Fibroblast of mammary gland (primary cell): ENCODE measurements at regions not wholly inside any gene's neighbourhood (a gene's known extent, or its start where the extent isn't known, plus 50 kb on each side); places are given as distances from the start of the nearest gene placed in this dataset.
"Not testable (repeated sequence)": the region's sequence is repeated elsewhere in the genome, so short reads cannot be mapped to it uniquely, and the experiment has no call there.

Source experiments
- DNase-seq: peaks from one replicate; pipeline ENCODE4 v3.0.0-alpha.2; 2010; ENCODE audit warnings: low read depth
- H3K4me3 ChIP-seq: 2 replicates; pipeline ENCODE4 v1.5.1; 2011; ENCODE audit warnings: low read depth, mild to moderate bottlenecking, low read length, moderate library complexity; ENCODE audit not compliant: control insufficient read depth
- TF ChIP-seq, protein P1 (sequence below): conservative IDR thresholded peaks from 2 replicates; pipeline ENCODE4 v1.5.1; 2011; ENCODE audit warnings: low read depth, low read length, inconsistent platforms; ENCODE audit not compliant: control insufficient read depth, insufficient read depth

DNA sequence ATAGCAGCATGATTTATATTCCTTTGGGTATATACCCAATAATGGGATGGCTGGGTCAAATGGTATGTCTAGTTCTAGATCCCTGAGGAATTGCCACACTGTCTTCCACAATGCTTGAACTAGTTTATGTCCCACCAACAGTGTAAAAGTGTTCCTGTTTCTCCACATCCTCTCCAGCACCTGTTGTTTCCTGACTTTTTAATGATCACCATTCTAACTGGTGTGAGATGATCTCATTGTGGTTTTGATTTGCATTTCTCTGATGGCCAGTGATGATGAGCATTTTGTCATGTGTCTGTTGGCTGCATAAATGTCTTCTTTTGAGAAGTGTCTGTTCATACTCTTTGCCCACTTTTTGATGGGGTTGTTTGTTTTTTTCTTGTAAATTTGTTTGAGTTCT, 54.0 kb upstream of the GPR89A start:
- not testable (repeated sequence) for H3K4me3 ChIP-seq, DNase-seq

DNA sequence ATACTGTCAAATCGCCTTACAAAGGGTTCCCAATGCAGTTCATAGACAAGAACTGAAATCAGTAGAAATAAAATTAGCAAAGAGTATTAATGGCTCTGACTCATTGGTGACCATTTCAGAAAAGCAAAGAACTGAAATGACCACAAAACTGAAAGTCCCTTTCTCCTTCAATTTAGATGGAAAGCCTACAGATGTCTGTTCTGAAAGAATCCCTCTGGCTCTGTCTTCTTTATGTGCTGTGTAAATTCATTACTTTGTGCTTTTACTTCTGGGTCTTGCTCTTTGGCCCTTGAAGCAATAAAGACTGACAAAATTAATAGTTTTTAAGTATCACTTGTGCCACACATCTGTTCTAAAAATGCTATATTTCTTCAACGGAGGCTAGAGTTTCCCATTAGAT, 62.7 kb upstream of the GPR89A start:
- H3K4me3 ChIP-seq: no peak overlapping the region
- DNase-seq: peak; percentile 47
- TF ChIP-seq, protein P1, sequence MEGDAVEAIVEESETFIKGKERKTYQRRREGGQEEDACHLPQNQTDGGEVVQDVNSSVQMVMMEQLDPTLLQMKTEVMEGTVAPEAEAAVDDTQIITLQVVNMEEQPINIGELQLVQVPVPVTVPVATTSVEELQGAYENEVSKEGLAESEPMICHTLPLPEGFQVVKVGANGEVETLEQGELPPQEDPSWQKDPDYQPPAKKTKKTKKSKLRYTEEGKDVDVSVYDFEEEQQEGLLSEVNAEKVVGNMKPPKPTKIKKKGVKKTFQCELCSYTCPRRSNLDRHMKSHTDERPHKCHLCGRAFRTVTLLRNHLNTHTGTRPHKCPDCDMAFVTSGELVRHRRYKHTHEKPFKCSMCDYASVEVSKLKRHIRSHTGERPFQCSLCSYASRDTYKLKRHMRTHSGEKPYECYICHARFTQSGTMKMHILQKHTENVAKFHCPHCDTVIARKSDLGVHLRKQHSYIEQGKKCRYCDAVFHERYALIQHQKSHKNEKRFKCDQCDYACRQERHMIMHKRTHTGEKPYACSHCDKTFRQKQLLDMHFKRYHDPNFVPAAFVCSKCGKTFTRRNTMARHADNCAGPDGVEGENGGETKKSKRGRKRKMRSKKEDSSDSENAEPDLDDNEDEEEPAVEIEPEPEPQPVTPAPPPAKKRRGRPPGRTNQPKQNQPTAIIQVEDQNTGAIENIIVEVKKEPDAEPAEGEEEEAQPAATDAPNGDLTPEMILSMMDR: no peak

DNA sequence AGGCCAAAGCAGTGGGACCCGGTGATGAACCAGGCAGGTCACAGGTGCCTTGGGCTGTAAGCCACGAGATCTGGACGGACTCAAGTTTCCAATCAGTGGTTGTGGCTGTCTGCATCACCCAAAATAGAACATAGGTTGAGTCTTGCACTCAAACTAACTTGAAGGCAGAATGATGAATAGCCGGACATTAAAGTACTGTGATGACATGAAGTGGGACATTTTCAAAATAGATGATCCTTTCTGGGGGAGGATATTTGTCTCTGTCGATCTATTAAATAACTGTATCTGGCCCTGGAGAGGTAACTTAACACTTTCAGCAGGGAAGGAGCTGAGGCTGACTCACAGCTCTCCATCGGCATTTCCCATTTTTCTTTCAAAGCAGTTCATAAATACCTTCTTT, 66.1 kb upstream of the GPR89A start:
- H3K4me3 ChIP-seq: peak overlapping the region; percentile 29
- peak; percentile 63 for DNase-seq

DNA sequence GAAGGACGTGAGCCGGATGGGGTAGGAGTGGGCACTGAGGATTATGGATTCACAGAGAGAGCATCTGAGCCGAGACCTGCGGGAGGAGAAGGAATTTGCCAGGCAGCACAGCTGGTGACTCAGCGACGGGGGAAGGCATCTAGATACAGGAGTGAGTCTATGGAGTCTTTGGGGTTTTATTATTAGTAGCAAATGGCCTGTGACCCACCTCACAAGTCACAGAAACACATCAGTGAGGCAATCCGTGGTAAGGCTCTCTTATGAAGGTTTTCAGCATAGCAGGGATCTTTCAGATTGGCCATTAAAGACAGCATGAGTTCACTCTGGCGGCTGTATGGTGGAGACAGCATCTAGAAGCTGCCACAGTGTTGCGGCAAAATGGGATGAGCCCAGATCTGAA, 66.5 kb upstream of the GPR89A start:
- peak overlapping the region; percentile 29 for H3K4me3 ChIP-seq
- peak; percentile 86 for DNase-seq

DNA sequence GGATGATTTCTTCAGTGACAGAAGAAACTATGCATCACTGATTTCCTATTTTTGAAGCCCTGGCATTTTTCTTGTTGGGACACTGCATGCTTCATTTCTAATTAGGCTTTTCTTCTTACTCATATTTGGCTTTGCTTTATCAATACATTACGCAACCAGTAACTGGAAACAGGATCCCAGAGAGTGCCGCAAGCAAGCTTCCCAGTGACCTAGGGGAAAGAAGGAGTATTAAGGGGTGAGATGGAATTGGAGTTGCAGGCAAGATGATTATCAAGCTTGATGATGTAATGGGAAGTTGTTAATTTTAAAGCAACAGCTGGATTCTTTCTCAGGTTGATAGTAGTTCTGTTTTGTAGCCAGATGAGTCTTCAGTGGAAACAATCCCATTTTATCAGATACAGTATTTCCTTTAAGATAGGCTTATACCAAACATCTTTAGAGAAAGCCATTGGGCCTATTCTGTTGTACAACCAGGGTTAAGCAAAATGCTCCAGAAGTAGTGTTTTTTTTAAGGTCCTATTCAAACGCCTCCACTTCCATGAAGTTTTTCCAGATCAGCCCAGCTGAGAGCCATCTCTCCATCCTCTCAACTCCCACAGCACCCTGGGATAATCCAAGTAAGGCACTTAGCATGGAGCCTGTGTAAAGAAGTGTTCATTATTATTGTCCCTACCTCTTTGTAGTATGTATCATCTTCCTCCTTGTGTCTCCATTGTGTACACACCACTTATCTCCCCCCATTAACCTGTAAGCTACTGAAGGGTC, 69.5 kb upstream of the GPR89A start:
- DNase-seq: peak; percentile 90
- not testable (repeated sequence) for H3K4me3 ChIP-seq

GRCh38 chr1:145537003-145537402, 70.8 kb upstream of the GPR89A start:
- DNase-seq: peak; percentile 49
- not testable (repeated sequence) for H3K4me3 ChIP-seq

- peak; percentile 70 for DNase-seq
- not testable (repeated sequence) for H3K4me3 ChIP-seq
These were observed 72.3 kb upstream of the GPR89A start for GRCh38 chr1:145535461-145535860.

DNA sequence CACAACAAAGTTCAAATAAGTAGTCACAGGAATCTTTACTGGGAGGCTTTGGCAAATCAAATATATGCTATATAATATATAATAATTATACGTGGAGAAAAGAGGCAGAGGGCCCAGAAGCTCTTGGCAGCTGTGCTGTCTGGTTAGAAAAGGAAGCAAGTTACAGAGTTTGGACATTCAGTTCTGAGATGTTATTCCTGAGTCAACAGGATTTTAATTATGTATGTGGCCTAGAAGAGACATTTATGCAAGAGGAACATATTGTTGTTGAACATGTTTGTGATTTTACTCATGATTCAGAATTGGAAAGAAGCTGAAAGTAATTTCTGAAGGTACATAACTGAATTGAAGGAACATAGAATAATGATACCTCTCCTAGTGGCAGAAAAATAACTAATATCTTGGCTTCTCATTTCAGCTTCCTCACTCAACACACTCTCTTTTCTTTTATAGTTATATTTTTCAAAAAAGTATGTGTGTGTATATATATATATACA, 79.7 kb upstream of the GPR89A start:
- H3K4me3 ChIP-seq: not testable (repeated sequence)
- DNase-seq: peak; percentile 68

GRCh38 chr1:145520159-145520558, 87.6 kb upstream of the GPR89A start:
- DNase-seq, H3K4me3 ChIP-seq: not testable (repeated sequence)

- H3K4me3 ChIP-seq, DNase-seq: not testable (repeated sequence)
These were observed 88.5 kb upstream of the GPR89A start for GRCh38 chr1:145519302-145519701.

DNA sequence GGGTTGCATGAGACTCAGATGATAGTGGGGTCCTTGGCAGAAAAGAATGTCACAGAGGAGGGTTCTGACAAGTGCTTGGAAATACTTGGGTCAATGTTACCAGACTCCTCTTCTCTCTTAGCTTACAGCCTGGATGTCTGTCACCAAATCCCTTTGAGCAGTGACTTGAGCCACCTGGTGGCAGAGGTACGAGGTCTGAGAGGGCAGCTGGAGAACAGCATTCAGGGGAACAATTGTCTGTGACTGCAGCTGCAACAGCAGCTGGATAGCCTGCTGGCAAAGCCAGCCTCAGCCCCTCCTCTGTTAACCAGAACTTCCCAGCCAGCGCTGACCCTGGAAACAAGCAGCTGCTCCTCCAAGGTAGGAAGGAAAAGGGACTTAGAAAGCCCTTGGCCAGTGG, 87.6 kb upstream of the NBPF20 start:
- not testable (repeated sequence) for DNase-seq, H3K4me3 ChIP-seq

- DNase-seq, H3K4me3 ChIP-seq: not testable (repeated sequence)
These were observed 82.7 kb upstream of the NBPF20 start for GRCh38 chr1:145508053-145508452.

GRCh38 chr1:145505663-145506647, 80.6 kb upstream of the NBPF20 start:
- not testable (repeated sequence) for DNase-seq, H3K4me3 ChIP-seq

GRCh38 chr1:145504834-145505413, 79.5 kb upstream of the NBPF20 start:
- not testable (repeated sequence) for DNase-seq, H3K4me3 ChIP-seq

- DNase-seq: not testable (repeated sequence)
These were observed 78.9 kb upstream of the NBPF20 start for GRCh38 chr1:145504310-145504709.

DNA sequence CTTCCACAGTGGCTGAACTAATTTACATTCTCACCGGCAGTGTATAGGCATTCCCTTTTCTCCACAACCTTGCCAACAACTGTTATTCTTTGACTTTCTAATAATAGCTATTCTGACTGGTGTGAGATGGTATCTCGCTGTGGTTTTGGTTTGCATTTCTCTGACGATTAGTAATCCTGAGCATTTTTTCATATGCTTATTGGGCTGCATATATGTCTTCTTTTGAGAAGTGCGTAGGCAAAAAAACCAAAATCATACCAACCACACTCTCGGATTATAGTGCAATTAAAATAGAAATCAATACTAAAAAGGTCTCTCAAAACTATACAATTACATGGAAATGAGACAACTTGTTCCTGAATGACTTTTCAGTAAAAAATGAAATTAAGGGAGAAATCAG, 74.8 kb upstream of the NBPF20 start:
- not testable (repeated sequence) for H3K4me3 ChIP-seq, DNase-seq

More at GRCh38 chr1:145504310-145504709, 78.9 kb upstream of the NBPF20 start:
- H3K4me3 ChIP-seq: not testable (repeated sequence)
